Prostate gland (tissue), 2 donors: ENCODE measurements at regions not wholly inside any gene's neighbourhood (a gene's known extent, or its start where the extent isn't known, plus 50 kb on each side); places are given as distances from the start of the nearest gene placed in this dataset.

Experiments used
- DNase-seq: peaks from one replicate; pipeline ENCODE4 v3.0.0-alpha.2; 2019; ENCODE audit warnings: low spot score
- H3K27ac ChIP-seq, 2 donors: fragments of 200-600 bp; sonication (generic); 2 replicates each; pipeline ENCODE4 v1.5.1; 2017 to 2019
- H3K27me3 ChIP-seq: fragments of 200-600 bp; sonication (generic); replicated peaks from 2 replicates; pipeline ENCODE4 v1.5.1; 2019; ENCODE audit not compliant: insufficient read depth
- H3K36me3 ChIP-seq, 2 donors: fragments of 200-600 bp; sonication (generic); 1 replicate in 1 of 2; 2 replicates in 1 of 2; pipeline versions ENCODE4 v1.5.1 to v1.8.1; 2017 to 2019
- H3K4me1 ChIP-seq: fragments of 200-600 bp; sonication (generic); replicated peaks from 2 replicates; pipeline ENCODE4 v1.5.1; 2019
- H3K4me3 ChIP-seq, 2 donors: fragments of 200-600 bp; sonication (generic); 2 replicates each; pipeline ENCODE4 v1.5.1; 2017 to 2019
- H3K9me3 ChIP-seq: fragments of 200-600 bp; sonication (generic); 2 replicates; pipeline ENCODE4 v1.5.1; 2017
- POLR2A ChIP-seq: fragments of 450-650 bp; IDR thresholded peaks from one replicate; pipeline ENCODE4 v1.6.1; 2016; ENCODE audit warnings: antibody characterized with exemption, mild to moderate bottlenecking
- POLR2AphosphoS5 ChIP-seq: sonication (generic); formaldehyde crosslinking; IDR thresholded peaks from one replicate; pipeline ENCODE4 v1.6.1; 2017; ENCODE audit warnings: antibody characterized with exemption
- WGBS: methylation state at CpG from one replicate; pipeline ENCODE4 v1.1.5; 2018; 5-methylcytosine and 5-hydroxymethylcytosine counted together
- intact Hi-C: fragments of 100-400 bp; cut with DNase I; formaldehyde crosslinking; loops from one replicate; pipeline ENCODE4 v1.14.2; 2022
- TF ChIP-seq, protein P1 (sequence below), 4 experiments: fragments of 200-600 bp in 2 of 4; fragments of 450-650 bp in 2 of 4; sonication (generic) in 2 of 4; IDR thresholded peaks; 1 replicate in 3 of 4; 2 replicates in 1 of 4; pipeline ENCODE4 v1.5.1; 2016 to 2019; ENCODE audit warnings: antibody characterized with exemption in 4 of 4, mild to moderate bottlenecking in 2 of 4, moderate library complexity in 2 of 4

DNA sequence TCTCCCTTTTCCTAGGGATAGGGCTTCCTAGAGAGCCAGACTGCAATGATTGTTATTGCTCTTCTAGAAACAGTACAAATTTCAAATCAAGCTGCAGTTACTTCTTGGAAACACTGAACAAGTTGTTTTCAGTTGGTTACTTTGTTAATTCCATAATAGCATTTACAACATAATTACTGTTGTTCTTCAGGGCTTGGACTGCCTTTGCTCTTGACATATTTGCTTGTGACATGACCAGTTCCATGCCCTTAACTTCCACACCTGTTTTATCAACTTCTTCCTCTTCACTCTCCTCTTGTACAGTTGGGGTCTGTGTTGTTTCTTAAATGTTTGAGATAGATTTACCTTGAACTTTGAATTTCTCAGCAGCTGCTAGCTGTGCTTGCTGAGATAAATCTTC lies 104.4 kb downstream of the SEC23IP start:
- H3K27ac ChIP-seq, result no peak overlapping the region
- no peaks in the 10 kb centered on the region for H3K9me3 ChIP-seq
- H3K27me3 ChIP-seq, result no peaks in the 10 kb centered on the region
- TF ChIP-seq POLR2A (no peak), POLR2AphosphoS5 (no peak)
- TF ChIP-seq, protein P1, sequence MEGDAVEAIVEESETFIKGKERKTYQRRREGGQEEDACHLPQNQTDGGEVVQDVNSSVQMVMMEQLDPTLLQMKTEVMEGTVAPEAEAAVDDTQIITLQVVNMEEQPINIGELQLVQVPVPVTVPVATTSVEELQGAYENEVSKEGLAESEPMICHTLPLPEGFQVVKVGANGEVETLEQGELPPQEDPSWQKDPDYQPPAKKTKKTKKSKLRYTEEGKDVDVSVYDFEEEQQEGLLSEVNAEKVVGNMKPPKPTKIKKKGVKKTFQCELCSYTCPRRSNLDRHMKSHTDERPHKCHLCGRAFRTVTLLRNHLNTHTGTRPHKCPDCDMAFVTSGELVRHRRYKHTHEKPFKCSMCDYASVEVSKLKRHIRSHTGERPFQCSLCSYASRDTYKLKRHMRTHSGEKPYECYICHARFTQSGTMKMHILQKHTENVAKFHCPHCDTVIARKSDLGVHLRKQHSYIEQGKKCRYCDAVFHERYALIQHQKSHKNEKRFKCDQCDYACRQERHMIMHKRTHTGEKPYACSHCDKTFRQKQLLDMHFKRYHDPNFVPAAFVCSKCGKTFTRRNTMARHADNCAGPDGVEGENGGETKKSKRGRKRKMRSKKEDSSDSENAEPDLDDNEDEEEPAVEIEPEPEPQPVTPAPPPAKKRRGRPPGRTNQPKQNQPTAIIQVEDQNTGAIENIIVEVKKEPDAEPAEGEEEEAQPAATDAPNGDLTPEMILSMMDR (IDR thresholded peaks at IDR 0.05), result no peak
- H3K4me3 ChIP-seq, result no peak overlapping the region
- H3K36me3 ChIP-seq, result no peaks in the 10 kb centered on the region
- H3K4me1 ChIP-seq, result no peaks in the 10 kb centered on the region
- intact Hi-C loops, result no loop called here
- no peak for DNase-seq

DNA sequence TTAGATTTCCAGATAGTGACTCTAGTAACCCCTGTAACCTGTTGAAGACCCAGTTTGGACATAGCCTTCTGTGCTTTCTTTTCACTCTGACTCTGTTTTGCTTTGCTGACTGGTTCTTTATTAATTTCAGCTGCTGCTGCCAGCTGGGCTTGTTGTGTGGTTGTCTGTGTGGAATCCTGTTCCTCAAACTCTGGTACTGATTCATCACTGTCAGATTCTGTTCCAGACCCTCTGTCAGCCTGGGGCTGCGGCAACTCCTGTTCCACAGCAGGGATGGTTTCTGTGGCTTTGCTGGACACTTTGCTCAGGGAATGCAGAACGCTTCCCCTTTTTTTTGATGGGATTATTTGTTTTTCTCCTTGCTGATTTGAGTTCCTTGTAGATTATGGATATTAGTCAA lies 104.9 kb downstream of the SEC23IP start:
- Histone ChIP-seq H3K4me1 (no peaks in the 10 kb centered on the region), H3K4me3 (no peak overlapping the region), H3K27me3 (no peaks in the 10 kb centered on the region), H3K27ac (no peak overlapping the region), H3K36me3 (no peaks in the 10 kb centered on the region), H3K9me3 (no peaks in the 10 kb centered on the region)
- no peak for DNase-seq
- intact Hi-C loops, result no loop called here
- TF ChIP-seq POLR2A (no peak), POLR2AphosphoS5 (no peak)
- TF ChIP-seq, protein P1 (IDR thresholded peaks at IDR 0.05), result no peak
- WGBS, result 78% methylated on average over 2 of the region's 2 CpGs

DNA sequence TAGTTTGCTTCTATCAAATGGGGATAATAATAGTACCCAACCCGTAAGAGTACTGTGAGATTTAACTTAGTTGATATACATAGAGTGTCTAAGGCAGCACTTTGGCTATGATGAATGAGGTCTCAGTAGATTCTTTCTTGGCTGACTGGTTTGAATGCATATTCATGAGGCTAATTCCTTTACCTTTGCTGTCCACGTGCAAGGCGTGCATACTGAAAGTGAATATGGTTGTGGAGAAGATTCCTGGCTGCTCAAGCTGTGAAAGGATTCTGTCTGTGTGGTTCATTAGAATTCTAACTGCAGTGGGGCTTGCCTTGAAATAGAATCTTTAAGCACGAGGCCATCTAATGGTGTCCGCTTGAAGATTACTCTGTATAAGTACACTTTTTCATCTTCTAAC lies 110.3 kb downstream of the SEC23IP start:
- no peaks in the 10 kb centered on the region for H3K36me3 ChIP-seq
- H3K4me3 ChIP-seq, result no peak overlapping the region
- no peaks in the 10 kb centered on the region for H3K27me3 ChIP-seq
- no peak for TF ChIP-seq POLR2A
- TF ChIP-seq POLR2AphosphoS5, result no peak
- TF ChIP-seq, protein P1 (IDR thresholded peaks at IDR 0.05), result no peak
- H3K4me1 ChIP-seq, result no peaks in the 10 kb centered on the region
- H3K9me3 ChIP-seq, result no peaks in the 10 kb centered on the region
- no peak for DNase-seq
- H3K27ac ChIP-seq, result no peak overlapping the region
- 84% methylated on average over 5 of the region's 5 CpGs for WGBS
- intact Hi-C loops, result no loop called here

DNA sequence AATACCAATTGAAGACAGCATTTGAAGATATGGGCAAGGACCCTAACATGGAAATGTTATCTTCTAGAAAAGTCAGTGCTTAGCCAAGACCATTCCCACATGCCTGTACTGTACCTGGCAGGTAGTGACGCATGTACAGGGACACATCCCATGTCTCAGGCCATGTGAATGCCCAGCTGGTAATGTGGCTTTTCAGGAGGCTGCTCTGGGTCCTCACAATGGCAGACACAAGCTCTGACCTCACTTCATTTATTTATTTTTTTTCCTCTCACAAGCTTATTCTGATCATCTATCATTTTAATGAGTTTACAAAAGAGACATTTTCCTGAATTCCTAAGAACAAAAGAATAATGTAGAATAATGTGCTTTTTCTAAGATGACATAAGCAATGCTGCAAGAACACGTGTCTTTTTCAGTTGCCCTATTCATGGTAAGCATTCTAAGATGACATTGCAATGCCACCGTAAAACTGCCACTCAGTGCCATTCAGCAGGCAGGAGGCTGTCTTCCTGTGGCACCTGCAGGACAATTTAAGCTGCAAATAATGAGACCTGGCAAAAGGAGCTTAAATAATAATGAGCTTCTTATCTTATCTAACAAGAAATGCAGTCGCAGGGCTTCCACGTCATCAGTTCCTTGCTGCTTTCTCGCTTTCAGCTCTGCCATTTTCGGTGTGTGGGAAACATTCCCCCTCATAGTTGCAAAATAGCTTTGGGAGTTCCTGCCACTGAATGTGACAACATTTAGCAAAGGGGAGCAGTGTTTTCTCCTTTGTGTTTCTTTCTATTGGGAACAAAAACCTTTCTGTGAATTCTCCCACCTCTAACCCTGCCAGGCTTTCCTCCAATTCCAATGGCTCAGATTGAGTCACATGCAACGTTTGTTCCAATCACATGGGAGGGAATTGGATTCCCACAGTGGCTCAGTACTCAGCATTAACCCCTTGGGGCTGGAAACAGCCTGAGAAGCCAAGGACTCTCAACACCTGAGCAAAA lies 113.0 kb downstream of the SEC23IP start:
- TF ChIP-seq POLR2A (no peak), POLR2AphosphoS5 (no peak)
- TF ChIP-seq, protein P1 (IDR thresholded peaks at IDR 0.05), result no peak
- Histone ChIP-seq H3K27ac (no peak overlapping the region), H3K4me3 (no peak overlapping the region), H3K36me3 (no peaks in the 10 kb centered on the region), H3K27me3 (no peaks in the 10 kb centered on the region), H3K9me3 (no peaks in the 10 kb centered on the region), H3K4me1 (no peaks in the 10 kb centered on the region)
- DNase-seq, result no peak
- WGBS, result 37% methylated on average over 8 of the region's 8 CpGs
- intact Hi-C loops, result no loop called here

DNA sequence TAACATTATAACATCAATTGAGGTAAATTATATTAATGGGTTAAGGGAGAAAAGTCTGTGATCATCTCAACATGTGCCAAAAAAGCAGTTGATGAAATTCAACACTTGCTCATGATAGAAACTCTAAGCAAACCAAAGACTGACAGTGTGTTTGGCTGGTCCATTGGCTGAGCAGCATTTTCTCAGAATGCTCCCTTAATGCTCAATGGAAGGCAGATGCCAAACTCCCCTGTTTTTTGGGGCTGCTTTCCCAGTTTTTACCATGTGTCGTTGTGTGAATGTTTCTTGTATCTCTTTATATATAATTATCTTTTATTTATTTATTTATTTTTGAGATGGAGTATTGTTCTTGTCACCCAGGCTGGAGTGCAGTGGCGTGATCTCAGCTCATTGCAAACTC lies 114.7 kb downstream of the SEC23IP start:
- WGBS, result 85% methylated on average over 2 of the region's 2 CpGs
- Histone ChIP-seq H3K4me3 (no peak overlapping the region), H3K9me3 (no peaks in the 10 kb centered on the region), H3K27me3 (no peaks in the 10 kb centered on the region), H3K27ac (no peak overlapping the region), H3K36me3 (no peaks in the 10 kb centered on the region), H3K4me1 (no peaks in the 10 kb centered on the region)
- no peak for DNase-seq
- no peak for TF ChIP-seq POLR2A
- TF ChIP-seq POLR2AphosphoS5, result no peak
- TF ChIP-seq, protein P1 (IDR thresholded peaks at IDR 0.05), result no peak
- intact Hi-C loops, result no loop called here
